ENCODE measurements at regions not wholly inside any gene's neighbourhood (a gene's known extent, or its start where the extent isn't known, plus 50 kb on each side); places are given as distances from the start of the nearest gene placed in this dataset.
"Not testable (repeated sequence)": the region's sequence is repeated elsewhere in the genome, so short reads cannot be mapped to it uniquely, and the experiment has no call there.

- H3K79me2 ChIP-seq (ENCODE audit: insufficient read depth, low read length) = no peaks in the 10 kb centered on the region
Observed at GRCh38 chr2:224169847-224170246, 130.8 kb upstream of the SERPINE2 start.

GRCh38 chr2:224167781-224168180, 128.7 kb upstream of the SERPINE2 start:
- H2BK20ac ChIP-seq (ENCODE audit: low read depth, low read length, poor library complexity, severe bottlenecking); H3K9me3 Mint-ChIP-seq; H3K4me2 ChIP-seq (ENCODE audit: insufficient read depth, insufficient read length, low read length); H2BK120ac ChIP-seq (ENCODE audit: low read depth, low read length, poor library complexity, severe bottlenecking); H3K9ac ChIP-seq (ENCODE audit: extremely low read depth, insufficient read length, low read length); H3K27me3 ChIP-seq (ENCODE audit: insufficient read depth, low read length); H4K8ac ChIP-seq (replicated peaks; ENCODE audit: insufficient read length, low read depth, low read length); H3K4me1 ChIP-seq (ENCODE audit: insufficient read depth, low read length); H4K91ac ChIP-seq (ENCODE audit: insufficient read length, low read depth, low read length); DNase-seq; H3K79me1 ChIP-seq (ENCODE audit: insufficient read depth, low read depth, low read length, poor library complexity, severe bottlenecking); H3K18ac ChIP-seq (ENCODE audit: insufficient read length, low read depth, low read length); H2AFZ ChIP-seq (ENCODE audit: low read length); H3K79me2 ChIP-seq (ENCODE audit: insufficient read depth, low read length); H4K5ac ChIP-seq (ENCODE audit: insufficient read length, low read depth, low read length); H2BK5ac ChIP-seq (ENCODE audit: insufficient read length, low read length); H3T11ph ChIP-seq (ENCODE audit: low read length); H3K14ac ChIP-seq (ENCODE audit: insufficient read depth, low read length); H2BK15ac ChIP-seq (ENCODE audit: low read depth, low read length); H2AK5ac ChIP-seq (ENCODE audit: insufficient read length, low read length); H3K27ac Mint-ChIP-seq; H3K23ac ChIP-seq (ENCODE audit: insufficient read length, low read depth, low read length); H4K20me1 ChIP-seq (ENCODE audit: control insufficient read depth, insufficient read depth, insufficient read length); H3K27me3 Mint-ChIP-seq (ENCODE audit: low read depth); H3K4ac ChIP-seq (ENCODE audit: low read depth, low read length); H3K36me3 Mint-ChIP-seq (ENCODE audit: insufficient read depth in 1 of 3, low read depth in 3 of 3); H3K4me3 Mint-ChIP-seq; H3K9me3 ChIP-seq (ENCODE audit: control insufficient read depth, low read depth, low read length); H3K4me1 Mint-ChIP-seq; H3K23me2 ChIP-seq (ENCODE audit: insufficient read length, low read depth, low read length, poor library complexity, severe bottlenecking); H3K27ac ChIP-seq (ENCODE audit: insufficient read length, low read depth, low read length); H2BK12ac ChIP-seq (ENCODE audit: insufficient read length, low read depth, low read length); H3K56ac ChIP-seq (ENCODE audit: insufficient read length, low read depth, low read length): not testable (repeated sequence)

More at GRCh38 chr2:224169847-224170246, 130.8 kb upstream of the SERPINE2 start:
- peaks cover 3% of the 10 kb centered on the region in 2 experiments; a peak in 4 of 5 replicates for H3K9me3 Mint-ChIP-seq
- H4K91ac ChIP-seq (ENCODE audit: insufficient read length, low read depth, low read length) = no peak overlapping the region
- no peak overlapping the region for H2AFZ ChIP-seq (ENCODE audit: low read length)
- no peak overlapping the region for H3K56ac ChIP-seq (ENCODE audit: insufficient read length, low read depth, low read length)
- no peaks in the 10 kb centered on the region for H3K23me2 ChIP-seq (ENCODE audit: insufficient read length, low read depth, low read length, poor library complexity, severe bottlenecking)
- H4K5ac ChIP-seq (ENCODE audit: insufficient read length, low read depth, low read length) = no peak overlapping the region
- H3K4me2 ChIP-seq (ENCODE audit: insufficient read depth, insufficient read length, low read length) = no peak overlapping the region
- no peak overlapping the region for H2BK15ac ChIP-seq (ENCODE audit: low read depth, low read length)
- no peaks in the 10 kb centered on the region for H3K4me1 ChIP-seq (ENCODE audit: insufficient read depth, low read length)
- no peaks in the 10 kb centered on the region for H3K36me3 Mint-ChIP-seq (ENCODE audit: insufficient read depth in 1 of 3, low read depth in 3 of 3)
- H3K27ac ChIP-seq (ENCODE audit: insufficient read length, low read depth, low read length) = no peak overlapping the region
- no peak overlapping the region for H2BK12ac ChIP-seq (ENCODE audit: insufficient read length, low read depth, low read length)
- H3K27me3 ChIP-seq (ENCODE audit: insufficient read depth, low read length) = no peaks in the 10 kb centered on the region
- H3K23ac ChIP-seq (ENCODE audit: insufficient read length, low read depth, low read length) = no peak overlapping the region
- no peak for DNase-seq
- no peak overlapping the region for H3K14ac ChIP-seq (ENCODE audit: insufficient read depth, low read length)
- no peaks in the 10 kb centered on the region for H3K4me1 Mint-ChIP-seq
- no peak overlapping the region for H2BK5ac ChIP-seq (ENCODE audit: insufficient read length, low read length)
- H3K18ac ChIP-seq (ENCODE audit: insufficient read length, low read depth, low read length) = no peak overlapping the region
- H2BK120ac ChIP-seq (ENCODE audit: low read depth, low read length, poor library complexity, severe bottlenecking) = no peak overlapping the region
- no peak overlapping the region for H2BK20ac ChIP-seq (ENCODE audit: low read depth, low read length, poor library complexity, severe bottlenecking)
- no peak overlapping the region for H2AK5ac ChIP-seq (ENCODE audit: insufficient read length, low read length)
- WGBS (ENCODE audit: extremely low coverage, insufficient read length, low lambda C conversion rate) = no CpG with 5 or more reads among the region's 8 CpGs
- TF ChIP-seq CTCF (conservative IDR thresholded peaks at IDR 0.05) = no peak
- no peaks in the 10 kb centered on the region for H3K9me3 ChIP-seq (ENCODE audit: control insufficient read depth, low read depth, low read length)
- H3K9ac ChIP-seq (ENCODE audit: extremely low read depth, insufficient read length, low read length) = no peak overlapping the region
- H3K79me1 ChIP-seq (ENCODE audit: insufficient read depth, low read depth, low read length, poor library complexity, severe bottlenecking) = no peaks in the 10 kb centered on the region
- no peak overlapping the region for H3K4ac ChIP-seq (ENCODE audit: low read depth, low read length)
- no peaks in the 10 kb centered on the region for H4K20me1 ChIP-seq (ENCODE audit: control insufficient read depth, insufficient read depth, insufficient read length)
- H3K4me3 Mint-ChIP-seq = no peak overlapping the region
- H4K8ac ChIP-seq (replicated peaks; ENCODE audit: insufficient read length, low read depth, low read length) = no peak overlapping the region
- no peak overlapping the region for H3K27ac Mint-ChIP-seq
- peaks cover 2% of the 10 kb centered on the region; the same call in 1 of the 2 replicates for H3K27me3 Mint-ChIP-seq (ENCODE audit: low read depth)
- H3T11ph ChIP-seq (ENCODE audit: low read length) = no peak overlapping the region

Measured in H9 (cell line).